GM18498 (cell line): ENCODE measurements at regions not wholly inside any gene's neighbourhood (a gene's known extent, or its start where the extent isn't known, plus 50 kb on each side); places are given as distances from the start of the nearest gene placed in this dataset.

Experiments used
- ATAC-seq: cut with Tn5 transposase; IDR thresholded peaks from one replicate; pipeline ENCODE4 v1.9.1; 2021; ENCODE audit warnings: mild to moderate bottlenecking, moderate library complexity; ENCODE audit not compliant: unreplicated experiment

DNA sequence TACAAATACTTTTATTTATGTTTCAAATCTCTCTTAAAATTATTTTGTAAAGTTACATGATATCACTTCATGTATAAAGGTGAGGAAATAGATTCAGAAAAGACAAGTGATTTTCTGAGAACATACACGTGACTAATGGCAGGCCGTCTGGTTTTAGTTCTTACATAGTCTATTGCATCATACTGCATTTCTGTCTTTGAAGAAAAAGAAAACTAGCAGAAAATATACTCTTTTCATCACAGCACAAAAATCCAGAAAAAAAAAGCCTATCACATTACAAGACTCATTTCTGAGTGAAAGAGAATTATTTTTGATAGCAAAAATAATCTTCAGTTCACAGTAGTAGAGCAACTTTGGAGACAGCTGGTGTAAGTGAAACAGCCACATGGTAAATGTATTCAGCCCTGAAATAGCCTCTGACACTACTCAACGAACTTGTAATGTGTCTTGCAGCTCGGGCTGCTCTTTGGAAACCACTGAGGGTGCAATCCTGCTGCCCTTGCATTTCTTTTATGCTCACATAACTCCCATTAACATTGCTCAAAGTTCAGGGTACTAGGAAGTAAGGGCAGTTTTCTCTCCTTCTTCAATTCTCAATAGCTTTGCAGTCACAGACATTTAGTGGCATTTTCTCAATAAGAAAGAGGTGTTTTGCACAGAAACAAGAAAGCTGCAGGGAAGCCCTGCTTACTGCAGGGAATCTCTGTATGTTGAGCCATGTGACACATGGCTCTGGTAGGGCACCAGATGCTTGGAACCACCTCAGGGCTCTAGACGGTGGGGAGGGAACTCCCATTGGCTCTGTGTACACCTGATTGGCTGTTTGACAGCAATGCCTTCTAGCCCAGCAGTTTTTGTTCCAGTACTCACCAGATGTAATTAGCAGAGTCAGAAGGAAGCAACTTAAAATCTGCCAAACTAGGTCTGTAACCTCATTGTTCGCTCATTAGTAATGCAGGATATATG is 845.3 kb upstream of the PTPRD start:
- no peak for ATAC-seq

DNA sequence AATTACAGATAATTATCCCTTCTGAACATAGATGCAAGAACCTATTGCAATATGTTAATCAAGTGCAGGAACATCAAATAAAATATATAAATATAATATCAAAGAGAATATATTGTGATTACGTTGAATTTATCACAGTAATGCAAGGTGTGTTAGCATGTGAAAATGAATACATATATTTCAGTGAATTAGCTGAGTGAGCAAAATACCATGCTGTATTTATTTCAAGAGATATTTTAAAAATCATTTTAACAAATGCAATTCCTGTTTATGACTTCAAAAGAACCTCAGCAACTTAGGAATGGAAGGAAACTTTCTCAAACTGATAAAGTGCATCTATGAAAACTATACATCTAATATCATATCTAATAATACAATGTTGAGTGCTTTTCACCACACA is 856.9 kb upstream of the PTPRD start:
- no peak for ATAC-seq

DNA sequence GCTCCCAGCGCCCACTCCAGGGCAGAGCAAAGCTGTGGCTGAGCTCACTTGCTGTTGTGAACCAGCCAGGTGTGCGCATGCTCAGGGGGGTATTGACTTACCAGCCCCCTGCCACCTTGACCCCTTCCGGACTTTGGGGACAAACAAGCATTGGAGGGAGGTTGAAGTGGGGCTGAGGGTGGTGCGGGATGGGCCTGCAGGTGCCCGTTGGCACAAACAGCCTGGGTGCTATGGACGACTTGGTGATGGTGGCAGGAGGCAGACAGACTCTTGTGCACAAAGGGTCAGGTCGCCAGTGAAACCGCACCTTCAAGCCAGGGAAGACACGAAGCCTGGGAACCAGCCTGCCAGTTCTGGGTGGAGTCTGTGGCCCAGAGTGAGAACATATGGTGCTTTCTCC is 858.5 kb upstream of the PTPRD start:
- no peak for ATAC-seq

DNA sequence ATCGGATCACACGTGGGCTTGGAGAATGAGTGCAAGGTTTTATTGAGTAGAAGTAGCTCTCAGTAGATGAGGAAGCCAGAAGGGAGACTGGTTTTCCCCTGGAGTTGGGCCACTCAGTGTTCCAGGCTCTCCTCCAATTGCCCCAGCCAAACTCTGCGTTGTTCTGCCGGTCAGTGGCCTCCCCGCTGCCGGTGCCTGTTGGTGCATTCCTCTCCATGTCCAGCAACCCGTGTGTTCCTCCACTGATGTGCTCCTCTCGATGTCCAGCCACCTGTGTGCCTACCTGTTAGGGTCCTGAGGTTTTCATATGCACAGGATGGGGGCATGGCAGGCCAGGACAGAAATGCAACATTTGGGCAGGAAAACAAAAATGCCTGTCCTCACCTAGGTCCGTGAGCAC is 888.0 kb upstream of the PTPRD start:
- no peak for ATAC-seq

DNA sequence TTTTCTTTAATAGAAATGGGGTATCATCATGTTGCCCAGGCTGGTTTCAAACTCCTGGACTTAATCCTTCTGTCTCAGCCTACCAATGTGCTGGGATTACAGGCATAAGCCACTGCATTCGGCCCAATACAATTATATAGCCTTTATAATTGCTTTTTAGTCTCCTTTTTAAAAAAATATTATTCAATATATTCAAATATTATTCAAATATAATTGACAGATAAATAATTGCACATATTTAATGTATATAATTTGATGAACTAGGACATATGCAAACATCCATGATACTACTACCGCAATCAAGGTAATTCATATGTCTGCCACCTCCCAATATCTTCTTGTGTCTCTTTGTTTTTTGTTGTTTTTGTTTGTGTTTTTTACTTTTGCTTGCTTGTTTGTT is 894.2 kb upstream of the PTPRD start:
- no peak for ATAC-seq

DNA sequence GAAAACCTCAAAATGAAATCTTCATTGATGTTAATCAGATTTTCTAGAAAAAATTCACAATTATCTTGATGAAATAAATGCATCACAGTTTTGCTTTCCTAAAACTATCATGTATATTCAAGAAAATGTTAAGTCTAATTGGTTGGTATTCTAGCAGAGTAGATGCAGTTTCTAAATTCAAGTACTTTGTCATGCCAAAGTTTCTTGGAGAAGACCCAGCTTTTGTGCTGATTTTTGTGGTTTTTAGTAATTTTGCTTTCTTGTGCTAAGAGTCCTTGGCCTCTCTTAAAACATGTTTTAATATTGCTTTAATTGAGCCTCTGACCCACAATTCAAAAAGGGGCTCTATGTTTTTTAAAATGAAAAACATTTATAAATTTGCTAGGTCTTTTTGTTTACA is 924.8 kb upstream of the PTPRD start:
- ATAC-seq: no peak

DNA sequence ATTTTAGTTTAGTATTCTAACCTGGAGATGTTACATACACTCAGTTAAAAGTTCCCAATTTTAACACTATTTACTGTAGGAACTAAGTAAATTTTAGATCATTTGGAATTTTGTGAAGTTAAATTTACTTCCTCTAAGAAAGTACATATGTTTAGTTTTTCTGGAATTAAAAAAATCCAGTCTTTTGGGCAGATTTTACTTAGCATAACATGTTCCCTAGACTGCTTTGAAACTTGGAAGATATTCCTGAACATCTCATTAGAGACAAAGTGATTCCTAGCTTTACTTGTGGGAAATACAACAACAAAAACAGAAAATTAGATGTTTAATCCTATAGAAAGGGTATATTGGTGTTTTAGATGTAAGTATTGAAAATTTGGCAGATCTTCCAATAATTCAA is 930.0 kb upstream of the PTPRD start:
- no peak for ATAC-seq

DNA sequence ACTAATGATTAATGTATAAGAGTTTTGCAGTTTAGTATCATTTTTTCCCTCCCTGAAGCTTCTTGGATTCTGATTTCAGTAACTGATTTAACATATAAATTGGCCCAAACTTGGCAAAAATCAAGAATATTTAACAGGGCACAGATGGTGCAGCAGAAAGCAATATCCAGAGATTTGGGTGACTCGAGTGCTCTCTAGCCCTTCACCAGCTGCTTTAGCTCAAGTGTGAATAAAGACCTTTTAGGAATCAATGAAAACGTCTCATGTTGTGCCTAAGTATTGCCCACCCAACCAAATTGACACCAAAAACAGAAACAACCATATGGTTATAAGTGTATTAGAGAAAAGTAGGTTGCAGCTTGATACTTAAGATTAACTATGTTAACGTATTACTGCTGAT is 933.4 kb upstream of the PTPRD start:
- no peak for ATAC-seq

DNA sequence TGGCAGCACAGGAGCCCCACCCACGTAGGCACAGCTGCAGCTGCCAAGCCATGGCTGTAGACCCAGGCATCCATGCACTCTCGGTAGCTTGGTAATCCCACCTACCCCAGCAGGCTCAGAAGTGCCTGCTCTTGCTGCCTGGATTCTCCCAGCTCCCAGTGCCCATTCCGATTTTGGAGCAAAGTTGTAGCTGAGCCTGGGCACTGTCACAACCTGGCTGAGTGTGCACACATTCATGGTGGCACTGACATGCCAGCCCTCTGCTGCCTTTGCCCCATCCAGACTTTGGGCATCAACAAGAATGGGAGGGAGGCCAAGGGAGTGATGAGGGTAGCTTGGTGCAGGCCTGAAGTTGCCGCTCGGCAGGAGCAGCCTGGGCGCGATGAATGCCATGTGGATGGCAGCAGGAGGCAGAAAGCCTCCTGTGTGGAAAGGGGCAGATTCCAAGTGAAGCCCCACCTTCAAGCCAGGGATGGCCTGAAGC is 936.6 kb upstream of the PTPRD start:
- no peak for ATAC-seq

DNA sequence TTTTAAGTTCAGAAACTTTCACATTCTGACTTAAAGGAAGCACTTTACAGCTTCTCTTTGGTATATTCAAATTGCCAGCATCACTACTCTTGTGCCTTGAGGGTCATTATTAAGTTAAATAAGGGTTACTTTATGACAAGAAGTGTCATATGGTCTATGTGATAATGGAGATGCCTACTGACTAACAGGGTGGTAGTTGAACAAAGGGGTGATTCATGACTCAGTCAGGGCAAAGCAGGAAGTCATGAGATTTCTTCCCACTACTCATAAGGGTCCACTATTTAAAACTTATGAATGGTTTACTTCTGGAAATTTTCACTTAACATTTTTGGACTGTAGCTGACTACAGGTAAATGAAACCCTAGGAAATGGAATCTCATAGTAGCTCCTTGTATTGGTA is 938.3 kb upstream of the PTPRD start:
- ATAC-seq: no peak

DNA sequence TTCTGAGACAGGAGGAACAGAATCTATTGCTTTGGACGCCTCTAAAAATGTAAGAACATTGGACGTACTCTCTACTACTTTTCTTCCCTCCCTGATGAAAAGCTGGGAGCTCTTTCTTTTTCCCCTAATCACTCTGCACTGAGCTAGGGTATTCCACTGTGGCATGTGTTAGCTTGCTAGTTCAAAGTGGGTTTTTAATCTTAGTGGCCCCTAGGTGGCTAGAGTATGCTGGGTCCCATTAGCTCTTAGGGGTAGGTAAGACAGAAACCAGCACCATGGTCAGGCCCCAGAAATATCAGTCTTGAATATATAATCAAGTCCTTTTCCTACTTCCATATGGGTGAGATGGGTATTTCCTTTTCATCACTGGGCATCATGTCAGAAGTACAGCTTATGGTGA is 945.2 kb upstream of the PTPRD start:
- ATAC-seq: no peak

DNA sequence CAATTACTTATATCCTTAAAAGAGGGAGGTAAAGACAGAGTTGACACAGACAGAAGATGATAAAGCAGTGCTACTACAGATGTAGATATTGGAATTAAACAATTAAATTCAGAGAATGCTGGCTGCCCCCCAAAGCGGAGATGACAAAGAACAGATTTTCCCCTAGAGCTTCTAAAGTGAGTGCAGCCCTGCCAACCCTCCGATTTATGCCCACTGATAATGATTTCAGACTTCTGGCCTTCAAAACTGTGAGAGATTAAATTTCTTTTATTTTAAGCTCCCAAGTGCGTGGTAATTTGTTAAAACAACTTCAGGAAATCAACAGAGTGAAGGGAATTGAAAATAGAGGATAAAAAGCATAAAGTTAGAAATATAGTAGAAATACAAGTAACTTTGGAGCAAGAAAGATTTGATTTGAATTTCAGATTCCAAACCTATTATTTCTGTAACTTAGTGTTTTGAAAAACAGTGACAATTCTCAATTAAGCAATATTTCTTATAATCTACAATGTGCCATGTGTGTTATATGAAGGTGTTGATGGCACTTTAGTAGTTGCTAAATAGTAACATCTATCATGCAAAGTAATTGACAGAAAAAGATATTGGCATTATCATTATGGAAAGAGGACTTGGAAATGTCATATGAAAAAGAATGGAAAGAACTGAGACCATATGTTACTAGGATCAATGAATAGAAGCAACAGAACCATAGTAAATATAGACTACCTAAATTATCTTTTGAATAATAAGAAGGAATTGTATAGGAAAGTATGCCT is 946.4 kb upstream of the PTPRD start:
- ATAC-seq: no peak

DNA sequence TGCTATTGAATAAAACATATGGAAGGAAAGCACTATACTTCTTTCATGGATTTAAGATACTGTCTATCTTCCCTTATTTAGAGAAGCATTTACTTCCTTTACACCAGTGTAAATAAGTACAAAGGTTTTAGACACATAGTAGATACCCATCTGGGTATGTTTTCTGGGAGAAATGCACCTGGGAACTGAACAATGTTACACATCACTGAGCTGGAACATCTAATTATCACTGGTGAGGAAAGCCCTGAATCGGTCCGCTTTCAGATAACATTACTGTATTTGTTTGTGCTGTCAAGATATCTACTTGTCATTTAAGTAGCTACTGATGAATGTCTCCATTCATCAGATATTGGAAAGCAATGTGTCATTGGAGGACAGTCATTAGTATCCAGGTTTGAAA is 964.7 kb upstream of the PTPRD start:
- ATAC-seq: no peak

DNA sequence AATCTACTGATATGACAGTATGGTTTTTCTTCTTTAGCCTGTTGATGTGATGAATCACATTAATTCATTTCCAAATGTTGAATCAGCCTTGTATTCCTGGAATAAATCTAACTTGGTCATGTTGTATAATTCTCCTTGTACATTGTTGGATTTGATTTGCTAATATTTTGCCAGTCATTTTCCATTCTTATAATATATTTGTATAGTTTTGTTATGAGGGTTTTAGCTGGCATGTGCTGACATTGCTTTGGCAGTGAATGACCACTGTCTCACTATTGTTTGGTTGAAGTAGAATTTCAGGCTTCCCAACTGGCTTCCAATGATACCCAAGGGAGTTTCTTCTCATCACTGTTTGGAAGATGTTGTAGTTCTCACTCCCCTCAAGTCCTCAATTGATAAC is 983.0 kb upstream of the PTPRD start:
- no peak for ATAC-seq

DNA sequence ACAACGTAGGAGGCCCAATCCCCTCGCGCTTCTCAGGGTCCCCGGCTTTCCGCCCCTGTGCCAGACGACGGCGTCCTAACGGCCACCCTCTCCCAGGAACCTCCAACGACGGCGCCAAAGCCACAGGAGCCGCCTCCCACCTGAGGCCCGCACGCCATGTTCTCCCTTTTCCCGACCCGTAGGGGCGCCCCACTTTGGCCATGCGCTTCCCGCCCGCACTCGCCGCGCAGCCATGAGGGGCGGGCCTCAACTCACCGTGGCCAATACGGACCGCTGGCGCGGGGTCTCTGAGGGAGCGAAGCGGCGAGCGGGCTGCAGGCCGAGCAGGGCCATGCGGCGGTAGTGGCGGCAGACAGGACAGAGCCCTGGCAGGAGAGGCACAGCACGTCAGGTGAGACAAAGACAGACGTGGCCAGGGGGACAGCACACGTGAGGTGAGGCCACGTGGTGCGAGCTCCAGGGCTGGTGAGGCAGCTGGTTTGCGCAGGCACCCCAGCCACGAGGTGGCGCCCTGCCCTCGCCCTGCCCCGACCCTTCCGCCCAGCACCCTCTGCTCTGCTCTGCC is 1005.5 kb upstream of the PTPRD start:
- ATAC-seq: no peak

DNA sequence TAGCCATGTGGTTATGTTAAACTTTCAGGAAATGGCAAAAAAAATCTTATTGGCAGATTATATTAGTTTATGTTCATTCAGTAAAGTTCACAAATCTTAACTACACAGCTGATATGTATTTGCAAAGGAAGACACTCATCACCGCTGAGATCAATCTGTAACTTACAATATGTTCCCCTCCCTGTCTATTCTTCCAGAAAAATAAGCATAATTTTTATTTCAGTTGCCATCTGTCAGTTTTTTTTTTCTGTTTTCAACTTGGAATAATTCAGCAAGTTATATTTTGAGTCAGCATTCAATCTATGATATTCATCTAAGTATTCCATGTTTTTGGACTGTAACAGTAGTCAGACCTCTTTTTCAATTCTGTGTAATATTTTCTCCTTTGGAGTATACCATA is 1019.9 kb upstream of the PTPRD start:
- no peak for ATAC-seq

DNA sequence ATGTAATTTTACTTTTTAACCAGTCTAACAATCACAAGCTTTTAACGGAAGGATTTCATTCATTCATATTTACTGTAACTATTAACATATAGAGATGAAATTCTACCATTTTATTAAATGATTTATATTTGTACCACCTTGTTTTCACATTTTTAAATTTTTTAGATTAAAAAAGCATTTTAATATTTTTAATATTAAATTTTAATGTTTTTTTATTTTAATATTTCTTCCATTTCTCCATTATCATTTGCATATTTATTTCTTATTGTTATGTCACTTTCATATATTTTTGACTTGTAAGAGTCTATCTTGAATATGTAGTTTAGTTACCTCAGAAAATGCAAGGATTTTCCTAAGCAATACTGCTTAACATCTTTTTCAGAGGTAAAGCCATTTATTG is 1034.0 kb upstream of the PTPRD start:
- ATAC-seq: no peak

DNA sequence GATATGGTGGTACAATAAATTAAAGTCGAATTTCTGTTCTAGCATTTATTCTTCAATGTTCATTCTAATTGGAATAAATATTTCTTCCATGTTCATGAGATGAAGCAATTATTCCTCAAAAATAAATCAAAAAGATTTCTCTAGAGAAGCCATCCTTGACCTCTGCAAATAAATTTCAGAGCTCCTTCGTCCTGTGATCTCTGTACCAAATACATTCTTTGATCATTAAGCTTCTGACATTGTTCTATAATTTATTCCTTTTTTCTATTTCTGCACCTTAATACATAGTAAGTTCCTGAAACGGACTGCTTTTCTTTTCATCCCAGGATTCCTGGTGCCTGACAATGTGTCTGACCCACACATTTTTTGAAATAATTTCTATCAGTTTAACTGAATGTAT is 1039.3 kb upstream of the TYRP1 start:
- ATAC-seq: no peak

DNA sequence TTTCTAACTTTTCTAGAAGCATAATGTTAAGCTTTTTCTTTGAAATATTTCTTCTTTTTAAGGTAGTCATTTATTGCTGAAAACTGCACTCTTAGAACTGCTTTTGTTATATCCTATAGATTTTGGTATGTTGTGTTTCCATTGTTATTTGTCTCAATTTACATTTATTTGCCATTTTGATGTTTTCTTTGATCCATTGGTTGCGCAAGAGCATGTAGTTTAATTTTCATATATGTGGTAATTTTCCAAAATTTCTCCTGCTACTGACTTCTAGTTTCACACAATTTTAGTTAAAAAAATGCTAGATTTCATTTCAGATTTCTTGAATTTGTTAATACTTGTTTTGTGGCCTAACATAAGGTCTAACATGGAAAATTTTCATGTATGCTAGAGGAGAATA is 1029.3 kb upstream of the TYRP1 start:
- no peak for ATAC-seq

DNA sequence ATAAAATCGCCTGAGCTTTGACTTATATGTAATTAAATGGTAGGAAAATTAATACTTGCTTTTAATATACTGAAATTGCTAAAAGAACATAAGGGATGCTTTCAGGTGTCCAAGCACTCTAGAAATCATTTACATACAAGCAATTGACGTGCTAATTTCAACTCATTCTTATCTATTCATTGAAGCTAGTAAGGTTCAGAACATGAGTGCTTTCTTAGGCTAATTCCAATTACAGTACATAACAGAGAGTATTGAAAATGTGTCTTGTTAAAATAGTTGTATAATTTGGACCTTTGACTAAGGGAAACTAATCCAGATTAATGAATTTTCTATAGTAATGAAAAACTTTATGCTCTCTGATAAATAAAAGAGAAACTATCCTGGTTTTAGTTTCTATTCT is 1016.4 kb upstream of the TYRP1 start:
- ATAC-seq: no peak

DNA sequence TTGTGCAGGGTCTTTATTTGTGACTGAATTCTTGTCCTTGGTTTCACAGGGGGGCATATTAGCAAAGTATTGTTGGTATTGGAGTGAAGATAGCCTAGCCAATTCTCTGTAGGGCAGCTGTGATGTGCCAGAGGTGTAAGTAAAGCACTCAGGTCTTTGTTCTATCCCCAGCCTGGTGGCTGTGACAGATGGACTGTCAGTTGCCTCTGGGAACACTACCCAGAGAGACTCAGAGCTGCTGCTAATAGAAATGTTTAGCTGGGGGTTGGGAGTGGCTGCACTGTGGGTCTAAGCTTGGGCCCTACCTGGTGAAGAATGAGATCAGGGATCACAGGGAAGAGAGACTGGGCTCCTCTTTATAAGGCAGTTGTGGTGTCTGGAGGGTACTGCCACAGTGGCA is 1006.5 kb upstream of the TYRP1 start:
- ATAC-seq: no peak

DNA sequence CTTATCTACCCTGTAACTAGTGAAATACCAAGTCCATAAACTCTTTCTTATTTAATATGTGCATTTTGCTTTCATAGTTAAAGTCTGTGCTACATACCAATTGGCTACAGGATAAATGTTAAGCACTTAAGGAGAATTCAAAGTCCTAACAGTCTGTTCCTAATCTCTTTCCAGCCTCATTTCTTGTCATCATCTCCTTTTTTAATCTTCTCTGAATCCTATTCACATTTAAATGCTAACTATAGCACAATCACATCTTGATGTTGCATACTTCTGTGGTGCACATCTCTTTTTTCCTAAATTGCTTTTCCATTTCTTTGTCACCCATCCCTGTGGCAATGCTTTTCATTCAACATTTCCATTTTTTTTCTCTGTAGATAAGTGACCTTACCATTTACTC is 996.1 kb upstream of the TYRP1 start:
- no peak for ATAC-seq
